H54 (cell line): ENCODE measurements at regions not wholly inside any gene's neighbourhood (a gene's known extent, or its start where the extent isn't known, plus 50 kb on each side); places are given as distances from the start of the nearest gene placed in this dataset.
"Not testable (repeated sequence)": the region's sequence is repeated elsewhere in the genome, so short reads cannot be mapped to it uniquely, and the experiment has no call there.

Experiments
- DNase-seq: peaks from one replicate; pipeline ENCODE4 v3.0.0; 2011; ENCODE audit warnings: low spot score, mixed read lengths; ENCODE audit not compliant: insufficient read length
- FAIRE-seq: peaks from 3 replicates; lab custom pipeline; 2011; peaks lifted over from hg19 to GRCh38; lab: Jason Lieb, UNC
- POLR2A ChIP-seq: IDR thresholded peaks from 2 replicates; pipeline ENCODE4 v1.6.1; 2011; ENCODE audit warnings: low read depth, mild to moderate bottlenecking, low read length

DNA sequence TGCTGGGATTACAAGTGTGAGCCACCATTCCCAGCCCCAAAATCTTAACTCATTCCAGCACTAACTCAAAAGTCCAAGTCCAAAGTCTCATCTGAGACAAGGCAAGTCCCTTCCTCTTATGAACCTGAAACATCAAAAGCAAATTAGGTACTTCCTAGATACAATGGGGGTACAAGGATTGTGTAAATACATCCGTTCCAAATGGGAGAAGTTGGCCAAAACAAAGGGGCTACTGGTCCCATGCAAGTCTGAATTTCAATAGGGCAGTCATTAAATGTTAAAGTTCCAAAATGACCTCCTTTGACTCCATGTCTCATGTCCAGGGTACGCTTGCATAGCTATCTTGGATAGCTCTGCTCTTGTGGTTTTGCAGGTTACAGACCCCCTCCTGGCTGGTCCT, 94.7 kb upstream of the PPM1H start:
- no peak for TF ChIP-seq POLR2A
- DNase-seq (no peak), FAIRE-seq (no peak)

DNA sequence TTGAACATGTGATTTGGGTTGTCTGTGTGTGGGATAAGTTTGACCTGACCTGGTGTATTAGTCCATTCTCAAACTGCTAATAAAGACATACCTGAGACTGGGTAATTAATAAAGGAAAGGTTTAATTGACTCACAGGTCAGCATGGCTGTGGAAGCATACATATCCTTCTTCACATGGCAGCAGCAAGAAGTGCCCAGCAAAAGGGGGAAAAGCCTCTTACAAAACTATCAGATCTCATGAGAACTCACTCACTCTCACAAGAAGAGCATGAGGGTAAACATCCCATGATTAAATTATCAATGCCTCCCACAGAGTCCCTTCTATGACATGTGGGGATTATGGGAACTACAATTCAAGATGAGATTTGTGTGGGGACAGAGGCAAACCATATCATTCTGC, 94.0 kb upstream of the PPM1H start:
- no peak for DNase-seq
- no peak for TF ChIP-seq POLR2A
- no peak for FAIRE-seq

DNA sequence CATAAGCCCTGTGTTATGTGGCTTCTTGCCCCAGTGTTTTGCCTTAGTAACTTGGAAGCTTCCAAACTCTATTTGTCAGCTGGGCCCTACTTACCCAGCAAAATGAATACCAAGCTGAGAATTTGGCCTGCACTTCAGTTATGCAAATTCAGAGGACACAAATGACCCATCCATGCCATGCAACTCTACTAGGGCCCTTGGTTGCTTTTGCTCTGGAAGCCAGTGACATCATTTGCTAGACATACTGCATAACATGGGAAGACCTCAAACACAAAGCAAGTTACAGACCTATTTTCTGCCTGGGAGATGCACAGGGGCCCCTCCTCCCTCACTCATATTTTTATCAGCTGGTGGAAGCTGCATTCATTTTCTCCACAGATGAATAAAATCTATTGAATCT, 90.2 kb upstream of the PPM1H start:
- FAIRE-seq, result no peak

DNA sequence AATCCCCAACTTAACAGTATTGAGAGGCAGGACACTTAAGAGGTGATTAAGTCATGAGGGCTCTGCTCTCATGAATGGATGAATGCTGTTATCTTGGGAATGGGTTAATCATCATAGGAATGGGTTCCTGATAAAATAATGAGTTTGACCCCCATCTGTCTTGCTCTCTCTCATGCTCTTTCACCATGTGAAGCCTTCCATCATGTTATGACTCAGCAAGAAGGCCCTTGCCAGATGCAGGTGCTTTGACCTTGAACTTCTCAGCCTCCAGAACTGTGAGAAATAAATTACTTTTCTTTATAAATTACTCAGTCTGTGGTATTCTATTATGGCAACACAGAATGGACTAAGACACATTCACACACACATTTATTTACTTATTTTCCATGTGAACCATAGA, 89.0 kb upstream of the PPM1H start:
- no peak for FAIRE-seq
- no peak for DNase-seq
- no peak for TF ChIP-seq POLR2A

More for the DNA sequence above, 90.2 kb upstream of the PPM1H start:
- no peak for DNase-seq
- TF ChIP-seq POLR2A, result no peak

DNA sequence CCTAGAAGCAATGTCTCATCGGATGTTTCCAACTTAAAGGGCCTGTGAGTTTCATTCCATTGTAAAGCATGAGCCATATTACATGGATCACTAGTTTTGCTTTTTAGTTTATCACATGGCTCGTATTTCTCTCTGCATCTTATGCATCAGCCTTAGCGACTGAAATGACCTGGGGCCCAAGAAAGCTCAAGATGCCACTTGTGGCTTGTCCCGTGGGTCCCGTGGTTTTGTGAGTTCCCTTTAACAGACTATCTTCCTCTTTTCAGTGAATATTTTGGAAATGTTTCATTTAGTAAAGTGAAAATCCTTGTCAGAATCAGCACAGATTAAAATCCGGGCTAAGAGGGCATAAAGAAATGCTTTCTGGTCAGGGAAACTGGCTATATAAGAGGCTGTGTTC, 86.2 kb upstream of the PPM1H start:
- FAIRE-seq, result no peak
- TF ChIP-seq POLR2A, result no peak
- no peak for DNase-seq

DNA sequence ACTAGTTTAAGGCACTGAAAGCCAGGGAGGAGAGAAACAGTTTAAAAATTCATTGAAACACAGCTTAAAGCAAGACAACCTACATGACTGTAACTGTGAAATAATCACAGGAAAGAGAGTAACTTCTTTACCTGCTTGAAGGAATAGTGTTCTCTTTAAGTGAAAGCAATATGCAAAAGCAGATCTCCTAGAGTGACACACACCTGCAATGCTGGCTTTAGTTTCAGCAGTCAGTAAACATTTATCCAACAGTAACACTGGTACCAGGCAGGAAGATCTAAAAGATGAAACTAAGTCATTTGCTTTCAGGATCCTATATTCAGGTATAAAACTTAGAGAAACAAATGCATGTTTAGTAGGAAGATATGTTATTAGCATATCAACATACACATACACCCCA, 85.3 kb upstream of the PPM1H start:
- FAIRE-seq, result no peak
- TF ChIP-seq POLR2A, result no peak
- DNase-seq, result no peak

DNA sequence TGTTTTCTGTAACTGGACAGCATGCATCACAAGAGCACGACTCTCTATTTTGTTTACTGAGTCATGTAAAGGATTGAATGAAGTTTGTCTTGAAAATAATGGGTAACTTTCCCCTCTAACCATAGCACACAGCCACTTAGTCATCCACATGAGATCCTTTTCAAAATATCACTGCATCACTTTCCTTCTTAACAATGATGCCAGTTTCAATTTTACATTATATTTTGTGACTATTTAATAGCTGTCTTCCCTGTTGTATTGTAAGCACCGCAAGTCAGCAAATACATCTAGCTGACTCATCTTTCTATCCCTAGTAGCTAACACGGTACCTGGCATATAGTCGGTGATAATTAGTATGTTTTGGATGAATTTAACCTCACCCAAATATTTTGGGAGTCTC, 83.3 kb upstream of the PPM1H start:
- DNase-seq (no peak), FAIRE-seq (no peak)
- no peak for TF ChIP-seq POLR2A

DNA sequence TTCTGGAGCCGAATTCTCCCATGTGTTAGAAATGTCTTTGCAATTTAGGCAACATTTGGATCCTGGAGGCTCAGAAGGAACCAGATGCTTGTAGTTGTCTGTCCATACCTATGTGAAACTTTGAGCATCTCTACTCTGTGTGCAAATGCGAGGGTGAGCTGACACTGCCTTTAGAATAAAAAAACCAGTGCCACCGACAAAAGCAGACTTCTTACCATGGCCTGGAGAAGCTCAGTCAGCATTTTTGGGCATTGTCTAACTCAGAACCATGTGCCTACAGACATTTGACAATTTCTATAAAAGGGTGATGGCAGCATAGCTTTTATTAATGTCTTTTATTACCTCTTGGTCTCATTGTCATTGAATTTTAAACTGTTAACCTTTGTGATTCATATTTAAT, 78.4 kb upstream of the PPM1H start:
- FAIRE-seq, result no peak
- TF ChIP-seq POLR2A, result no peak
- DNase-seq, result no peak

DNA sequence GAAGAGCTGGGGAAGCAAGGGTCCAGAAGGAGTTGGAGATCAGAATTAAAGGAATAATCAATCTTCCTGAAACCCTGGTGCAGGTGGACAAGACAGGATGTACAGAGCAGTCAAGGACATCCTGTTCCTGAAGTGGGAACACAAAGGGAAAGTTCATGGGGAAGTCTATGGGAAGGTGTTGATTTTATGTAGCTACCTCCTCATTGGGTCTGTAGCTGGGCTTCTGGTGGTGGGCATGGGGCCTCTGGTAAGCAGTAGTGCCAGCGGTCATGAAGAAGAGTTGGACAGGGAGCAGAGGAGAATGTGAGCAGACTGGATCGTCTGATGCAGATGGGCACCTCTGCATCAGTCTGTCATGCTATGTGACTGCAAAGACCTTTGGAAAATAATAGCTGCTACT, 75.7 kb upstream of the PPM1H start:
- no peak for TF ChIP-seq POLR2A
- no peak for DNase-seq
- FAIRE-seq, result no peak

DNA sequence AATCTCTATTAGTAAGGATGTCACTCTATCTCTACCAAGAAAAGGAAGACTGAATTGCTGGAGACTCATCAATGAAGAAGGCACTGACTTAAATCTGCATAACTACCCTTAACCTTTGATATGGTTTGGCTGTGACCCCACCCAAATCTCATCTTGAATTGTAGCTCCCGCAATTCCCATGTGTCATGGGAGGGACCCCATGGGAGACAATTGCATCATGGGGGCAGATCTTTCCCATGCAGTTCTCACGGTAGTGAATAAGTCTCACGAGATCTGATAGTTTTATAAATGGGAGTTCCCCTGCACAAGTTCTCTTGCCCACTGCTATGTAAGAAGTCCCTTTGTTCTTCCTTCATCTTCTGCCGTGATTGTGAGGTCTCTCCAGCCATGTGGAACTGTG, 73.4 kb upstream of the PPM1H start:
- DNase-seq (no peak), FAIRE-seq (no peak)
- TF ChIP-seq POLR2A, result no peak

DNA sequence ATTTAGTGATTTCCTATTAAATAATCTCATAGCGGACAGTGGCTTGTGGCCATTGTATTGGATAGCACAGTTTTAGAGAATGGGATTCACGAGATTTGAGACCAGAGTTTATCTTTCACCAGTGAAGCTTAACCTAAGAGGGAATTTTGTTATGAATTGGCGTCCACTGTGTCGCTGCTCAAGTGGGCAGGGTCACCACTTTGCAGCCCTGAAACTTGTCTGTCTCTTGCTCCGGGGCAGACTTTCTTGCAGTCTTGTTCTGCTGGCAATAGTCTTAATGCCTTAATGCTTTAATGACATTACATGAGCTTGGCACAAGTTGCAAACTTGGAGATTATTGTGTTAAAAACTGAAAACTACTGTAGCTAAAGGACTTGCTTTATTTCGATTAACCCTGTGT, 72.8 kb upstream of the PPM1H start:
- FAIRE-seq (no peak), DNase-seq (no peak)
- TF ChIP-seq POLR2A, result no peak

DNA sequence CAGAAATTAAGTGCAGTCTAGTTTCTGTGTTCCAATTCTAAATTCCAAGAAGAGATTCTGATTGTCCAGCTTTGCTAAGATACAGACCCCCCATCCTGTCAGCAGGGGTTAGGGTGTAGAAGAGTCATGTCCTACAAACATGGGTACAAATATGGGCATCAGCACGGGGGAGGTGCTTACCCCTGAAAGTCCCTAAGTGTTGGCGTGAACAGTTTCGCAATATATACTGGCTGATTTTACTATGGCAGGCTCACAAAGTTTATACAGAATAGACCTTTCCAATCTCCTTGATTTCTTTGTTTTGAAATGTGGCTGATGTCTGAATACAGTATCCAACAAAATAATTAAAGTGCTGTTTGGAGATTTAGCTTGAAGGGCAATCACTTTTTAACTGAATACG, 71.6 kb upstream of the PPM1H start:
- no peak for TF ChIP-seq POLR2A
- DNase-seq, result no peak
- no peak for FAIRE-seq

DNA sequence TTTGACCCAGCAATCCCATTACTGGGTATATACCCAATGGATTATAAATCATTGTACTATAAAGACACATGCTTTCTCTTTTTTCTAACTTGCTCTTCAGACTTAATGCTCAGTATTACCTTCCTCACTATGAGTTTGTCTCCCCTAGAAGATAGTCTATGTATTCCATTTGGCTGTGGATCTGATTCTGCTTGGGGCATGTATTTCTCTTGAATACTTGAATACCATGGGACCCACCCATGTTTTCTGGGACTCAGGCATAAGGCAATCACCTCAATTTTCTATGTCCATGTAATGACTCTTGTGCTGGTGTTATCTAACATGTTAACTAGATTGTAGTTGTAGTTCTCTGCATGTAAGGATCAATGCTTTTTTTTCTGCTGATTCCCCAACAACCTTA, 70.4 kb upstream of the PPM1H start:
- FAIRE-seq, result no peak
- no peak for TF ChIP-seq POLR2A
- no peak for DNase-seq

DNA sequence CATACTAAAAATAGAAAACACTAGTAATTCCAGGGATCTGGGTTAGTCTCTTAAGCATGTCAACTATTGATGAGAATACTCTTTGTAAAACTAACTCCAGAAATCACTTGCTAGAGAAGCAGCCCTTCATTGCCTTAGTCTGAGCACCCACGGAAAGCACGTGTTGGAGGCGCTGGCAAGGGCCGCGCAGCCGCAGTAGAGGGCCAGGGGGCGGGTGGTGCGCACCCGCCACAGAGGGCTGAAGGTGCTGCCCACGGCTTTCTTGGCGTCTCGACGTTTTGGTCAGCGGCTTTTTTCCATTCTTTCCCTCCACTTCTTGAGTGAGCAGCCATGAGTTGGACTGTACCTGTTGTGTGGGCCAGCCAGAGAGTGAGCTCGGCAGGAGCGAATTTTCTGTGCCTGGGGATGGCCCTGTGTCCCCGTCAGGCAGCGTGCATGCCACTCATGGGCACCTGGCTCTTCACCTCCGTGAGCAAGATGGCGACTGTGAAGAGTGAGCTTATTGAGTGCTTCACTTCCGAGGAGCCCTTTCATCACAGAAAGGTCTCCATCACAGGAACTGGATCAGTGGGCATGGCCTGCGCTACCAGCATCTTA, 68.4 kb upstream of the PPM1H start:
- no peak for TF ChIP-seq POLR2A
- FAIRE-seq, result no peak
- DNase-seq, result no peak

DNA sequence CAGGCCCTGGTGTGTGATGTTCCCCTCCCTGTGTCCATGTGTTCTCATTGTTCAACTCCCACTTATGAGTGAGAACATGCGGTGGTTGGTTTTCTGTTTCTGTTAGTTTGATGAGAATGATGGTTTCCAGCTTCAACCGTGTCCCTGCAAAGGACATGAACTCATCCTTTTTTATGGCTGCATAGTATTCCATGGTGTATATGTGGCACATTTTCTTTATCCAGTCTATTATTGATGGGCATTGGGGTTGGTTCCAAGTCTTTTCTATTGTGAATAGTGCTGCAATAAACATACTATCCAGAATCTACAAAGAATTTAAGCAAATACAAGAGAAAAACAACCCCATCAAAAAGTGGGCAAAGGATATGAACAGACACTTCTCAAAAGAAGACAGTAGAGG, 67.1 kb upstream of the PPM1H start:
- not testable (repeated sequence) for DNase-seq, FAIRE-seq

DNA sequence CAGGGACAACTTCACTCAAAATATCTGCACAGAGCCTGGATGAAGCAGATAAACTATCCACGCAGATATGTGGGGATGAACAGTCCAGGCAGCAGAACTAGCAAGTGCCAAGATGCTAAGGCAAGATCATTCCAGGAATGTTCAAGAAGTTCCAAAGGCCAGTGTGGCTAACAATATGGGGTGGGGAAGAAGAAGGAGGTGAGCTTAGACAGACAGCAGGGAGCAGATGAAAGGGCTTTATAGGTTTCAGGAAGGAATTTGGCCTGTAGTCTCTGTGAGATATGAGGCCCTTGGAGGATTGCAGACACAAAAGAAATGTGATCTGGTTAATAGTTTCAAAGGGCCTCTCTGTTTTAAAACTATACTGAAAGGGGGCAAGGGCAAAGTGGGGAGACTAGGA, 63.5 kb upstream of the PPM1H start:
- TF ChIP-seq POLR2A, result no peak
- DNase-seq (no peak), FAIRE-seq (no peak)
